GM12892 (cell line): ENCODE measurements at regions not wholly inside any gene's neighbourhood (a gene's known extent, or its start where the extent isn't known, plus 50 kb on each side); places are given as distances from the start of the nearest gene placed in this dataset.

Experiments
- POLR2A ChIP-seq: IDR thresholded peaks from 2 replicates; pipeline ENCODE4 v1.6.1; 2011; ENCODE audit warnings: low read depth, low read length, control low read depth
- TAF1 ChIP-seq: IDR thresholded peaks from 2 replicates; pipeline ENCODE4 v1.6.1; 2011; ENCODE audit warnings: low read depth, mild to moderate bottlenecking, control low read depth, low read length, borderline replicate concordance

DNA sequence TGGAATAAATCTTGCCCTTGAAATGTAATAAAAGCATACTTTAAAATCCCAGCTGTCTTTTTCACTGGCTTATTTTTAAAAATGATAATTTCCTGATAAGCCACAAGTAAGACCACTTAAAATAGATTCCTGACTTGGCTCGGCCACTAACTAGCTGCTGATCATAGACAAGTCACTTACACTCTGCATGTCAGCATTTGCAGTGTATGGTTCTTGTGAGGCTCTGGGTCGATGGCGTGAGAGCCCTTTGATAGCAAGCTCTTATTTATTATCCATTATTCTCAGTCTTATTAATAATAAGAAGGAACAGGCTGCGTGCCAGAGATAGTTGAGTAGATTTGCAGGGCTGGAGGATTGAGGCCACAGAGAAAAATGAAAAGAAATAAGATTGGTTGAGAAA lies 110.7 kb upstream of the IL12B start:
- TF ChIP-seq POLR2A, result no peak
- TF ChIP-seq TAF1, result no peak
